Hepatocyte (in vitro differentiated cells): ENCODE measurements at regions not wholly inside any gene's neighbourhood (a gene's known extent, or its start where the extent isn't known, plus 50 kb on each side); places are given as distances from the start of the nearest gene placed in this dataset.

ENCODE experiments used
- DNase-seq: peaks from one replicate; pipeline ENCODE4 v3.0.0-alpha.2; 2016; ENCODE audit warnings: low spot score
- H2AFZ ChIP-seq: fragments of 200-600 bp; sonication (generic); 2 replicates; pipeline ENCODE4 v1.6.0; 2016; ENCODE audit warnings: antibody characterized with exemption, mild to moderate bottlenecking
- H3K27ac ChIP-seq: fragments of 200-600 bp; sonication (generic); 2 replicates; pipeline ENCODE4 v1.5.1; 2016; ENCODE audit warnings: mild to moderate bottlenecking
- H3K27me3 ChIP-seq: fragments of 200-600 bp; sonication (generic); 2 replicates; pipeline ENCODE4 v1.6.1; 2016
- H3K36me3 ChIP-seq: fragments of 200-600 bp; sonication (generic); replicated peaks from 2 replicates; pipeline ENCODE4 v1.5.1; 2016; ENCODE audit warnings: low read depth; ENCODE audit not compliant: insufficient read depth
- H3K4me1 ChIP-seq: fragments of 200-600 bp; sonication (generic); 2 replicates; pipeline ENCODE4 v1.5.1; 2016; ENCODE audit warnings: mild to moderate bottlenecking, moderate library complexity; ENCODE audit not compliant: insufficient read depth
- H3K4me2 ChIP-seq: fragments of 200-600 bp; sonication (generic); 2 replicates; pipeline ENCODE4 v1.6.0; 2016
- H3K4me3 ChIP-seq: fragments of 200-600 bp; sonication (generic); 2 replicates; pipeline ENCODE4 v1.5.1; 2016; ENCODE audit warnings: mild to moderate bottlenecking
- H3K79me2 ChIP-seq: fragments of 200-600 bp; sonication (generic); 2 replicates; pipeline ENCODE4 v1.6.0; 2017; ENCODE audit warnings: mild to moderate bottlenecking
- H3K9me2 ChIP-seq: fragments of 200-600 bp; sonication (generic); replicated peaks from 2 replicates; pipeline ENCODE4 v1.6.0; 2017; ENCODE audit warnings: mild to moderate bottlenecking; ENCODE audit not compliant: insufficient read depth
- H3K9me3 ChIP-seq: fragments of 200-600 bp; sonication (generic); 2 replicates; pipeline ENCODE4 v1.5.1; 2016; ENCODE audit warnings: low read depth, mild to moderate bottlenecking
- H4K20me1 ChIP-seq: fragments of 200-600 bp; sonication (generic); 2 replicates; pipeline ENCODE4 v1.6.0; 2016; ENCODE audit warnings: mild to moderate bottlenecking; ENCODE audit not compliant: insufficient read depth, poor library complexity, severe bottlenecking
- EZH2 ChIP-seq: fragments of 200-600 bp; sonication (generic); IDR thresholded peaks from 2 replicates; pipeline ENCODE4 v1.6.1; 2016; ENCODE audit warnings: antibody characterized with exemption, mild to moderate bottlenecking, borderline replicate concordance
- EZH2phosphoT487 ChIP-seq: fragments of 200-600 bp; sonication (generic); IDR thresholded peaks from one replicate; pipeline ENCODE4 v1.6.1; 2018; ENCODE audit warnings: antibody characterized with exemption, mild to moderate bottlenecking, low read depth, moderate library complexity; ENCODE audit not compliant: unreplicated experiment, severe bottlenecking
- WGBS: methylation state at CpG from one replicate; pipeline ENCODE4 v1.1.6; 2016; ENCODE audit warnings: low lambda C conversion rate; ENCODE audit errors: missing lambda C conversion rate; 5-methylcytosine and 5-hydroxymethylcytosine counted together
- TF ChIP-seq, protein P1 (sequence below): fragments of 200-600 bp; sonication (generic); IDR thresholded peaks from 2 replicates; pipeline ENCODE4 v1.5.1; 2016; ENCODE audit warnings: antibody characterized with exemption, mild to moderate bottlenecking; ENCODE audit not compliant: poor library complexity

DNA sequence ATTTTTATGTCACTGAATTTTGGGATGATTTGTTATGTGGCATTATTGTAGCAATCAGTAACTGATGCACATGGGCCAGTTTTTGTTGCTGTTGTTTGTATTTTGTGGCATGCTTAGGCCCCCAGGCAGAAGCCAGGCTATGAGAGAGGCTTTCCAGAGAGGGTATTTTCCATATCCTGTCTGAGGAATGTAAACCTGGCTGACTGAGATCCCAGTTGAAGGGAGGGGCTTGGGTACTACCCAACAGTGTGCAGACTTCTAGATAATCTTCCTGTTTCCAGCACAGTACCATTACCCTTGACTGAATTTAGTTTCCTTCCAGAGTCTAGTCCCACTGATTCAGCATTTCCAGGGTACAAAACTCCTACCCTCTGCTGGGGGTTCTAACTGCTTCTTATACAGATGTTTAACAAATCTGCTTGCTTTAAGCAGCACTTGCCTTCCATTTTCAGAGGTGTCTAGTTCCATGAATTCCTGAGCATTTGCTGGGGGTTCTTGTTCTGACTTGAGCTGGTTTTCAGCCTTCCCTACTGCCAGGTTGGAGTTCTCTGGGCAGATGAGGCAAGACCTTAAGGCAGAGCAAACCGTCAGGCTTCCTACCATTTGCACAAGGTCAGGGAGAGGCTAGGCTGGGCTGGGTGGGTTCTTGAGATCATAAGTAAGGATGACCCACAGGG is 104.7 kb upstream of the EGFL6 start:
- H3K9me2 ChIP-seq: no peaks in the 10 kb centered on the region
- no peaks in the 10 kb centered on the region for H3K79me2 ChIP-seq
- no peaks in the 10 kb centered on the region for H3K36me3 ChIP-seq
- H2AFZ ChIP-seq: no peak overlapping the region
- TF ChIP-seq EZH2: no peak
- no peak for TF ChIP-seq EZH2phosphoT487
- H3K4me2 ChIP-seq: no peak overlapping the region
- no peaks in the 10 kb centered on the region for H3K9me3 ChIP-seq
- no peaks in the 10 kb centered on the region for H4K20me1 ChIP-seq
- no peaks in the 10 kb centered on the region for H3K27me3 ChIP-seq
- peaks cover 4% of the 10 kb centered on the region for H3K4me1 ChIP-seq
- WGBS: 81% methylated on average over 1 of the region's 1 CpG
- peak overlapping the region; percentile 71 for H3K27ac ChIP-seq
- DNase-seq: no peak
- H3K4me3 ChIP-seq: no peak overlapping the region

- Histone ChIP-seq H3K27ac (peak overlapping the region; percentile 80), H3K27me3 (no peaks in the 10 kb centered on the region), H3K9me3 (no peaks in the 10 kb centered on the region), H3K36me3 (no peaks in the 10 kb centered on the region), H4K20me1 (no peaks in the 10 kb centered on the region), H3K4me2 (no peak overlapping the region), H3K4me3 (no peak overlapping the region), H2AFZ (no peak overlapping the region), H3K4me1 (peaks cover 4% of the 10 kb centered on the region), H3K9me2 (no peaks in the 10 kb centered on the region), H3K79me2 (no peaks in the 10 kb centered on the region)
- WGBS: 27% methylated on average over 3 of the region's 3 CpGs
- DNase-seq: peak; percentile 79
- TF ChIP-seq EZH2 (no peak), EZH2phosphoT487 (no peak)
- TF ChIP-seq, protein P1, sequence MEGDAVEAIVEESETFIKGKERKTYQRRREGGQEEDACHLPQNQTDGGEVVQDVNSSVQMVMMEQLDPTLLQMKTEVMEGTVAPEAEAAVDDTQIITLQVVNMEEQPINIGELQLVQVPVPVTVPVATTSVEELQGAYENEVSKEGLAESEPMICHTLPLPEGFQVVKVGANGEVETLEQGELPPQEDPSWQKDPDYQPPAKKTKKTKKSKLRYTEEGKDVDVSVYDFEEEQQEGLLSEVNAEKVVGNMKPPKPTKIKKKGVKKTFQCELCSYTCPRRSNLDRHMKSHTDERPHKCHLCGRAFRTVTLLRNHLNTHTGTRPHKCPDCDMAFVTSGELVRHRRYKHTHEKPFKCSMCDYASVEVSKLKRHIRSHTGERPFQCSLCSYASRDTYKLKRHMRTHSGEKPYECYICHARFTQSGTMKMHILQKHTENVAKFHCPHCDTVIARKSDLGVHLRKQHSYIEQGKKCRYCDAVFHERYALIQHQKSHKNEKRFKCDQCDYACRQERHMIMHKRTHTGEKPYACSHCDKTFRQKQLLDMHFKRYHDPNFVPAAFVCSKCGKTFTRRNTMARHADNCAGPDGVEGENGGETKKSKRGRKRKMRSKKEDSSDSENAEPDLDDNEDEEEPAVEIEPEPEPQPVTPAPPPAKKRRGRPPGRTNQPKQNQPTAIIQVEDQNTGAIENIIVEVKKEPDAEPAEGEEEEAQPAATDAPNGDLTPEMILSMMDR: no peak
Measured at GRCh38 chrX:13463608-13464007, 105.8 kb upstream of the EGFL6 start.

- H3K4me2 ChIP-seq: no peak overlapping the region
- WGBS: 85% methylated on average over 7 of the region's 7 CpGs
Measured at GRCh38 chrX:13452283-13452682, 117.1 kb upstream of the EGFL6 start.

DNA sequence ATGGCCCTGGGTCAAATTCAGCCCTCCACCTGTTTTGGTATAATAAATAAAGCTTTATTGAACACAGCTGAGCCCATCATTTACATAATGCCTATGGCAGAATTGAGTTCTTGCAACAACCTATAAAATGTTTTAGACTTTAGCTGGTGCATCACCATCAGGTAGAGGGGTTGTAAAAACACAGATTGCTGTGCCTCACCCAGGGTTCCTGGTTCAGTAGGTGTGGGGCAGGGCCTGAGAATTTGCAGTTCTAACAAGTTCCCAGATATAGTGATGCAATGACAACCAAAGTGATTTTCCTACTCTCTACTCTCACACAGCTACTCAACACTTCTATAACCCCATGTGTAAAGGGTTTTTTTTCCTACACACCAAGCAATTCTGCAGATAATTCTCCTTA is 120.0 kb upstream of the EGFL6 start:
- TF ChIP-seq EZH2: no peak
- TF ChIP-seq, protein P1: no peak
- TF ChIP-seq EZH2phosphoT487: no peak
- no peaks in the 10 kb centered on the region for H4K20me1 ChIP-seq
- H2AFZ ChIP-seq: no peak overlapping the region
- H3K4me2 ChIP-seq: no peak overlapping the region
- H3K27me3 ChIP-seq: no peaks in the 10 kb centered on the region
- no peaks in the 10 kb centered on the region for H3K9me3 ChIP-seq
- H3K4me3 ChIP-seq: no peak overlapping the region
- no peak overlapping the region for H3K27ac ChIP-seq
- H3K36me3 ChIP-seq: no peaks in the 10 kb centered on the region
- H3K9me2 ChIP-seq: no peaks in the 10 kb centered on the region
- H3K4me1 ChIP-seq: no peaks in the 10 kb centered on the region
- H3K79me2 ChIP-seq: no peaks in the 10 kb centered on the region
- no peak for DNase-seq

More at GRCh38 chrX:13452283-13452682, 117.1 kb upstream of the EGFL6 start:
- TF ChIP-seq, protein P1: no peak
- TF ChIP-seq EZH2: no peak
- TF ChIP-seq EZH2phosphoT487: no peak
- DNase-seq: no peak
- H2AFZ ChIP-seq: no peak overlapping the region
- H3K4me1 ChIP-seq: no peaks in the 10 kb centered on the region
- H3K4me3 ChIP-seq: no peak overlapping the region
- H3K36me3 ChIP-seq: no peaks in the 10 kb centered on the region
- no peaks in the 10 kb centered on the region for H3K9me2 ChIP-seq
- H3K27ac ChIP-seq: no peak overlapping the region
- no peaks in the 10 kb centered on the region for H3K79me2 ChIP-seq
- no peaks in the 10 kb centered on the region for H4K20me1 ChIP-seq
- H3K27me3 ChIP-seq: no peaks in the 10 kb centered on the region
- no peaks in the 10 kb centered on the region for H3K9me3 ChIP-seq
